ENCODE measurements at regions not wholly inside any gene's neighbourhood (a gene's known extent, or its start where the extent isn't known, plus 50 kb on each side); places are given as distances from the start of the nearest gene placed in this dataset.
A peak's percentile ranks its signal among the peaks of the same experiment; 100 is the strongest.
"Not testable (repeated sequence)": the region's sequence is repeated elsewhere in the genome, so short reads cannot be mapped to it uniquely, and the experiment has no call there.

DNA sequence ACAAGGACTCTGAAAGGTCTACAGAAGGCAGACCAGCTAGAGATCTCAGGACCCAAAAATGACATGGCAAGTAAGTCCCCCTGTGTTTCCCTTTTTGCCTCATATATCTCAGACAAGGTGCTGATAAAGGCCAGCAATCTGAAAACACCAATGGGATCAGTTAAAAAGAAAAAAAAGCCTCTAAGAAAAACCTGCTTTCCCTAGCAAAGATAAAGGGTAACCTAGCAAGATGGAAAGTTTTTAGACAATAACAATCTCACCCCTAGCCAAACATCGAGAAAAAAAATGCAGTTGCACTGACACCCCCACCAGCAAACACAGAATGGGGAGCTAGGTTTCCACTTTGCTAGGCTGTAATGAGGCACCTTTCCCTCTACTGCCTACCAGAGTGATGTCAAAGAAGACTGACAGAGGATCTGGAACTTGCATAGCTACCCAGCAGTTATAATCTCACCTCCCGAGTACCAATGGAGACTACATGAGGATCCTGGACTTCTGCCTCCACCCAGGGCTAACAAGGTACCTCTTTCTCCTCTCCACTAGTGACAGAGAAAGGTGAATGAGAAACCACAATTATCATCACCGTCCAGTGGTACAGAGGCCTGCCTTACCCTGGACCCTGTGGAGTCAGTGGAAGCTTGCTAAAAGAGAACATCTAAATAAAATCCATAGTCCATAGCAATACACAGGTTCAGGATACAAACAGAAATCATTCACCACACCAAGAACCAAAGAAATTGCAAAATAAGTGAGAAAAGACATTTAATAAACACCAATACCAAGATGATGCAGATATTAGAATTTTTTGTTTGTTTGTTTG lies 240.8 kb downstream of the ARHGAP12 start:
- DNase-seq (ENCODE audit: low spot score) = no peak
- peak; percentile 44 for ATAC-seq

DNA sequence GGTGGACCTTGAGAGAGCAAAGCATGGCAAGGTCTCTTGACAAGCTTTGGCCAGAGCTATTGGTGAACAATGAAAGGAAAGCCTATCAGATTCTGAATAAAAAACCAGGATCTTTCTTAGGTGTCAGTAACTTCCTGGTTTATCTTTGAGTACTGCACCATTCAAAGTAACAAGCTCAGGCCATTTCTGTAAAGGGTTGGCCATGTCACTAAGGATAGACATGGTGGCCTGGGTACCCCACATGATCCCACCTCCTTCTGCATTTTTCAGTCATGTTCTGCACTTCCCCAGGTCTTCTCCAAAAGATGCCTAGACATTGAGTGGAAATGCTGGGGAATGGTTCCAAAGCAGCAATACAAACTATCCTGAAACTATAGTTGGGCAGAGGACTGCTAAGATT lies 242.0 kb downstream of the ARHGAP12 start:
- ATAC-seq (no peak), DNase-seq (ENCODE audit: low spot score) (no peak)

- no peak for DNase-seq (ENCODE audit: low spot score)
- no peak for ATAC-seq
Measured at GRCh38 chr10:31683682-31684081, 244.9 kb downstream of the ARHGAP12 start.

DNA sequence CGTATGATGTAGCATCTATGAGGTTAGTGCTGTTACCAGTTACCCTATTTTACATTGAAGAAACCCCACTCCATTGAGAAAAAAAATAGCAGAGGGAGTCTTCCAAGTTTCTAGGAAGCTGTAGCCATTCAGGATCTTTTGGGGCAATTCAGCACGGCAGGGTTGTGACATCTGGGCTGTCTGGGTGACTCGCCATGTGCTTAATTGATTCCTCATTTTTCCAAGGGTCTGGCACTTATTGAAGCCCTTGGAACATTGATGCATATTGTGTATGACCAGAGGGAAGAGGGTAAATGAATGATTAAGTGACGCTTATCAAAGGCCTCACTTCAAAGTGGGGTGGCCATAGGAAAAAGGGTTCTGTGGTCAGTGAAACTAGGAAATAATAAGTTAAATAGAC lies 248.7 kb downstream of the ARHGAP12 start:
- no peak for DNase-seq (ENCODE audit: low spot score)
- ATAC-seq = no peak

GRCh38 chr10:31678575-31679516 lies 249.8 kb downstream of the ARHGAP12 start:
- DNase-seq (ENCODE audit: low spot score) = no peak
- ATAC-seq = no peak

GRCh38 chr10:31678139-31678536 lies 250.5 kb downstream of the ARHGAP12 start:
- ATAC-seq (no peak), DNase-seq (ENCODE audit: low spot score) (no peak)

DNA sequence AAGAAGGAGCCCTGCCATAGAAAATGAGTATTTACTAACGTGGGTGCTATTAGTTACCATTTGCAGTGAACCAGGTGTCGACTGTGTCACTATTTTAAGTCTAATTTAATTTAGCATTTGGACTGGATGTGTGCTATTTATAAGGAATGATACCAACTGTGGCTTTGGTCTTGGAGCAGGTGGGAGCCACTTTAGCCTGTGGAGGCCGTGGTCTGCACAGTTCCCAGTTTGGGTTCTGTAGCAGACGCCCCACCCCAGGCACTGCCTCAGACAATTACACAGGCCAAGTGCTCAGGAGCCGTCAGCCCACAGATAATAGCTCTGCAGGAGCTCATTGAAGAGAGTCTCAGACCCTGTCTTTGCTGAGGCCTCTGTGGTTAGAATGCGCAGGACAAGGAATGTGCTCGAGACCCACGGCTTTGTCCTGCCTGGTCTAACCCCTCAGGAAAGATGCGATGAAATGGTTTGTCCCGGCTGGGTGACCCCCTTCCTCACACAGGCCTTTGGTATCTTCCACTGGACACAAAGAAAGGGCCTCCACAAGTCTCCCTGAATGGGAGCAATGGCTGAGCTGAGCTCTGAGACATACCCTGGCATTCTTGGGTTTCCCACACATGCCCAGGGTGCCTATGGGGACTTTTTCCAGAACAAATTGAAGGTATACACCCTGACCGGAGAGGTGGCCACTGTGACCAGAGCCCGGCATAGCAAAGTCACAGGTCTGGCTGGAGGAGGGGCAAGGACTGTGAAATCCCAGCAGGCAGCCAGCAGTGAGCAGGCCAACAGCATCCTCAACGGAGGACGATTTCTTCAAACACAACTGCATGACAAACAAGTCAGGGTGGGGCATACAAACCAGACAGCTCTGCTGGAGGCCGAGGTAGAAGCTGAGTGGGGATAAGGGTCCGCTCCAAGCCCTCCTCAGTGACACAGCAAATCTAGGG lies 251.2 kb downstream of the ARHGAP12 start:
- ATAC-seq (no peak), DNase-seq (ENCODE audit: low spot score) (no peak)

GRCh38 chr10:31675726-31676125 lies 252.9 kb downstream of the ARHGAP12 start:
- ATAC-seq (no peak), DNase-seq (ENCODE audit: low spot score) (no peak)

- ATAC-seq (no peak), DNase-seq (ENCODE audit: low spot score) (no peak)
Measured at GRCh38 chr10:31669357-31669756, 259.3 kb downstream of the ARHGAP12 start.

- no peak for ATAC-seq
- DNase-seq (ENCODE audit: low spot score) = no peak
Measured at GRCh38 chr10:31668326-31668725, 260.3 kb downstream of the ARHGAP12 start.

DNA sequence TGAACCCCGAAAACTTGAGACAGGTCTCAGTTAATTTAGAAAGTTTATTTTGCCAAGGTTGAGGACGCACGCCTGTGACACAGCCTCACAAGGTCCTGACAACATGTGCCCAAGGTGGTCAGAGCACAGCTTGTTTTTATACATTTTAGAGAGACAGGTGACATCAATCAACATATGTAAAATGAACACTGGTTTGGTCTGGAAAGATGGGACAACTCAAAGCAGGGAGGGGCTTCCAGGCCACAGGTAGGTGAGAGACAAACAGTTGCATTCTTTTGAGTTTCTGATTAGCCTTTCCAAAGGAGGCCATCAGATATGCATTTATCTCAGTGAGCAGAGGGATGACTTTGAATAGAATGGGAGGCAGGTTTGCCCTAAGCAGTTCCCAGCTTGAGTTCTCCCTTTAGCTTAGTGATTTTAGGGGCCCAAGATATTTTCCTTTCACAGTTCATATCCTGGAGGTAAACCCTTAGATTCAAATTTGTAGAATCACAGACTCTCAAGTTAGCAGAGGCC lies 262.8 kb downstream of the ARHGAP12 start:
- DNase-seq (ENCODE audit: low spot score); ATAC-seq: not testable (repeated sequence)

GRCh38 chr10:31664803-31665202 lies 263.8 kb downstream of the ARHGAP12 start:
- ATAC-seq = no peak

GRCh38 chr10:31664071-31664470 lies 264.6 kb downstream of the ARHGAP12 start:
- not testable (repeated sequence) for ATAC-seq

More at GRCh38 chr10:31664803-31665202, 263.8 kb downstream of the ARHGAP12 start:
- DNase-seq (ENCODE audit: low spot score) = no peak

DNA sequence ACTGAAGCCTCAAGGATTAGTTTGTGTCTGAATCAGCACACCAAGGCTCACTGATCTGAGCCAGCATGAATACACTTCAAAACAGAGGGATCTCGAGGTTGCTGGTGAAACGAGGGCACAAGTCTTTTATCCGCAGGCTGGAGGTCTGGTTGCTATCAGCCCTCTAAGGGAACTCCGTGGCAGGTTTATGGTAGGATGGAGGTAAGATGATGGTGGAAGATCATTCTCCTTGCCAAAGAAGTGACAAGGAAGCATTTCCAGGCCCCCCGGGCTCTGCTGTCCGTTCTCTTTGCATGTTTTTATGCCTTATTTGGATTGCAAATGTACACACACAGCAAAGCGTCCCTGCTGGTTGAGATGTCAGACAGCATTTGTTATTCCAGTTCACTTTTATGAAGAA lies 268.3 kb downstream of the ARHGAP12 start:
- DNase-seq (ENCODE audit: low spot score) = no peak
- ATAC-seq = no peak

More at GRCh38 chr10:31664071-31664470, 264.6 kb downstream of the ARHGAP12 start:
- DNase-seq (ENCODE audit: low spot score) = not testable (repeated sequence)

- no peak for DNase-seq (ENCODE audit: low spot score)
- ATAC-seq = no peak
Measured at GRCh38 chr10:31659665-31660064, 269.0 kb downstream of the ARHGAP12 start.

DNA sequence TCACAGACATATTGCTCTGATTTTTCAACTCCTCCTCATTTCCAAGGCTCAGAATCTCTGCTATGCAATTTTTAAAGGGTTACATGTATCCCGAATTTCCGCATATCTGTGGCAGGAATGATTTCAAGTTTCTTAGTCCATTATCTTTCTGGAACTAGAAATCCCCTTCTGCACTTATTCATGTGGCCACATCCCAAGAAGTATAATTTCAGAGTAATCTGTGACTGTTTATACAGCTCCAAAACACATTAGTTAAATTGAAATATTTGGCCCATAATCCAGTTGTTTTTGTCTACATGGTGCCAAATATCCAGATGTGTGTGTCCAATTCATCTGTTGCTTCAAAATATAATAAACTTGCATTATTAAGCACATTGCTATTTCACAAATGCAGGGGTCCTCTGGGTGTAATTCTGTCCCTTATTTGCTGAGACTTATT lies 271.2 kb downstream of the ARHGAP12 start:
- no peak for ATAC-seq

DNA sequence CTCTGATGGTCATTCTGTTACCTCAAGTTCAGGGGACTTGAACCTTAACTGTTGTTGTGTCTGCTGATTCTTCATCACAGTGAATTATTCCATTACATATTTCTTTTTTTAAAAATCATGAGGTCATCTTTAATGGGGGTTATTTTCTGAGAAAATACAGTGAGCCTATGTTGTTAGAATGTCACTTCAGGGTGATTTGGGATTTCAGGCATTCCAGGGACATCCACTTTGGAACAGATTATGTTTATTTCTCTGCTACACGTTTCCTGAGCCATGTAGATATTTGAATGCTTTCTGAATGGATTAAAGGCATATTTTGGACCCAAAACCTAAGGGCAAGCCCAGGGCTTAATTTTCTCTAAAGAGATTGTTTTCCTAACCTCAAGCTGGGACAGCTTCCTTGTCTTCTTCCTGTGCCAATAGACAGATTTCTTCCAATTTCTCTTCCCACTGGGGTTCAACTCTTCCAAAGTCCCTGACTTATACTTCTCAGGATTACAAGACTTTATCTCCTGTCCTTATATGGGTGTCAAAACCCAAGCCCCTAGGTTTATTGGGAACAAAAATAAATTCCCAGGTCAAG lies 271.7 kb downstream of the ARHGAP12 start:
- ATAC-seq = no peak

More for the DNA sequence above, 271.2 kb downstream of the ARHGAP12 start:
- DNase-seq (ENCODE audit: low spot score) = no peak

DNA sequence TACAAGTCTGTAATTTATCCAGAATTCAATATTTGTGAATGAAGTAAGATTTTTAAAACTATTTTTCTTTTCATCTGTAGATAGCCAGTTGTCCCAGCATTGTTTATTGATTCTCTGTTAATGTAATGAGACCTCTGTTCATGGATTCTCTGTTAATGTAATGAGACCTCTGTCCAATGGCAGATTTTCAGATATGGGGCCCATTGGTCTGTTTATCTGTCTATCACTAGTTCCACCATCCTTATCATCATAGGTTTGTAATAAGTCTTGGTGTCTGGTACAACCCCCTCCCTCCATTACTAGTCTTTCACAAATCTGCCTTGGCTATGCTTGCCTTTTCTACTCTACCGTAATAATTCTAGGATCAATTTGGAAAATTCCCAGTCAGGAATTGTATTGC lies 276.6 kb downstream of the ARHGAP12 start:
- ATAC-seq = no peak
- DNase-seq (ENCODE audit: low spot score) = no peak

More for the DNA sequence above, 271.7 kb downstream of the ARHGAP12 start:
- DNase-seq (ENCODE audit: low spot score) = no peak

DNA sequence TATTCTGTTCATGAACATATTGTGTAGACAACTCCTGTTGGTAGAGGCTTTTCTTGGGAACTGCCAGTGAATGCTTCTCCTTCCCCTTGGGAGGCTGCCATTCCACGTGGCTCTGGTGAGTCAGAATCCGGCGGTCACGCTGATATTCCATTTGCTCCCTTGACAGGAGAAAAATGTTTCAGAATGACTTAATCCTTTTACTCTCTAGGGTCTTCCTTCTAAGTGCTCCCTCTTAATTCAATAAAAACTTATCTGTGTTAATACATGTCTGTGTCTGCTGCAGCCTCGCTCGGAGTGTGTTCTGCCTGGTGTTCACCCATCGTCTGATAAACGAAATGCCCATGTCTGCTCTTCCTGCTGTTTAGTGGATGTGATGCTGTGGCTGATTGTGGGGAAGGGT lies 278.6 kb downstream of the ARHGAP12 start:
- no peak for DNase-seq (ENCODE audit: low spot score)
- ATAC-seq = peak; percentile 31

GRCh38 chr10:31648966-31649365 lies 279.7 kb downstream of the ARHGAP12 start:
- DNase-seq (ENCODE audit: low spot score) (no peak), ATAC-seq (no peak)

Data from left lobe of liver (tissue), 2 donors.